ENCODE measurements at regions not wholly inside any gene's neighbourhood (a gene's known extent, or its start where the extent isn't known, plus 50 kb on each side); places are given as distances from the start of the nearest gene placed in this dataset.

DNA sequence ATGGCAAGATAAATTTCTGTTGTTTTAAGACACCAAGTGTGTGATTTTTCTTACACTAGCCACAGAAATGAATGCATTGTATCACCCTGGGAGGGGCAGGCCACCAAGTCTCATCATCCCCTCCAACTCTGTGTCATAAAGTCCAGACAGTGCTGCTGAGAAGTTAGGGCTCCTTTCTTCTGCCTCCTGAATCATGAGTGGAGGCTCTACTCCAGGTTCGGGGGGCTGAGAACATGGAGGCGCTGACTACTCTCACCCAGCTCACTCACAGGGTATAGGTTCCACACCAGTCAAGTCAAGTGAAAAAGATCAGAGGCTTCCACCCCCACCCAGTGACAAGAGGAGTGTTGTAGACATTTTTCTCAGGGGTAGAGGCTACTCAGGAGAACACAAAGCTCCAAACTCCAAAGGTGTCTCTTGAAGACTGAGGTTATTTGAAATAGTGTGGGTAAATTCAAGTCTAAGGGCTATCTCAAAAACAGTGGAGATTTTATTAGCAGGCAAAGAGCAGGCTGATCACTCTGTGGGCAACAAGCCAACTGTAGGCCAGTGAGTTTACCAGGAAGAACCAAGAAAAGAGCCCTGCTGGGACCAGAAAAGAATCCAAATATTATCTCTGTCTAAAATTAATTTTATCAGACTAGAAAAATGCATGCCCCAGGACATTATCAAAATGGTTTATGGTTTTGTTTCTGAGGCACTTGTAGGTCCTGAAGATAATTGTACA lies 118.6 kb upstream of the RET start:
- ATAC-seq (ENCODE audit: insufficient read depth, low FRiP score) (no peak), DNase-seq (no peak)
- Histone ChIP-seq H3K27me3 (ENCODE audit: control insufficient read depth in 3 of 3, insufficient read depth in 3 of 3, low read length in 2 of 3) (no peaks in the 10 kb centered on the region), H3K4me3 (no peak overlapping the region), H3K27ac (ENCODE audit: low read depth in 1 of 2, low read length in 1 of 2) (no peak overlapping the region), H3K9ac (ENCODE audit: insufficient read depth in 1 of 2, low read length in 2 of 2) (no peak overlapping the region), H3K9me3 (ENCODE audit: control insufficient read depth in 4 of 4, insufficient read depth in 3 of 4, low read length in 3 of 4) (peaks cover 0 to 7% (median 2%) of the 10 kb centered on the region in 4 donors), H3K36me3 (ENCODE audit: control insufficient read depth in 4 of 4, insufficient read depth in 4 of 4, low read length in 4 of 4) (no peaks in the 10 kb centered on the region), H3K4me1 (ENCODE audit: control insufficient read depth in 5 of 5, insufficient read depth in 5 of 5, low read length in 5 of 5) (peaks cover 0 to 15% (median 0%) of the 10 kb centered on the region in 5 donors)
- TF ChIP-seq, protein P1, sequence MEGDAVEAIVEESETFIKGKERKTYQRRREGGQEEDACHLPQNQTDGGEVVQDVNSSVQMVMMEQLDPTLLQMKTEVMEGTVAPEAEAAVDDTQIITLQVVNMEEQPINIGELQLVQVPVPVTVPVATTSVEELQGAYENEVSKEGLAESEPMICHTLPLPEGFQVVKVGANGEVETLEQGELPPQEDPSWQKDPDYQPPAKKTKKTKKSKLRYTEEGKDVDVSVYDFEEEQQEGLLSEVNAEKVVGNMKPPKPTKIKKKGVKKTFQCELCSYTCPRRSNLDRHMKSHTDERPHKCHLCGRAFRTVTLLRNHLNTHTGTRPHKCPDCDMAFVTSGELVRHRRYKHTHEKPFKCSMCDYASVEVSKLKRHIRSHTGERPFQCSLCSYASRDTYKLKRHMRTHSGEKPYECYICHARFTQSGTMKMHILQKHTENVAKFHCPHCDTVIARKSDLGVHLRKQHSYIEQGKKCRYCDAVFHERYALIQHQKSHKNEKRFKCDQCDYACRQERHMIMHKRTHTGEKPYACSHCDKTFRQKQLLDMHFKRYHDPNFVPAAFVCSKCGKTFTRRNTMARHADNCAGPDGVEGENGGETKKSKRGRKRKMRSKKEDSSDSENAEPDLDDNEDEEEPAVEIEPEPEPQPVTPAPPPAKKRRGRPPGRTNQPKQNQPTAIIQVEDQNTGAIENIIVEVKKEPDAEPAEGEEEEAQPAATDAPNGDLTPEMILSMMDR (IDR thresholded peaks at IDR 0.05; ENCODE audit: control extremely low read depth, extremely low read depth): no peak
- 92 to 94% methylated on average over 2 of the region's 2 CpGs for WGBS, 2 donors

DNA sequence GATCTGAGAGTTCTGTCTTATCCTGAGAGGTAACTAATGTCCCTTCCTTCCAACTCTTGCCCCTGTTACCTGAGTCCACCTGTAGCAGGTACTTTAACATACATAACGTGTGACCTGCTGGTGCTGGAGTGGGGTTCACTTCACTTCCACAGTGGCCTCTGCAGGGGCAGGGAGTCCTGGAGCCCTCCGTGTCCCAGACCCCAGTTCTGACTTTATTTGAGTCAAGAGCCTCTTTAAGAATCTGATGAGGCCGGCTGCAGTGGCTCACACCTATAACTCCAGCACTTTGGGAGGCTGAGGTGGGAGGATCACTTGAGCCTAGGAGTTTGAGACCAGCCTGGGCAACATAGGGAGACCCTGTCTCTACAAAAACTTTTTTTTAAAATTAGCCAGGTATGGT lies 117.0 kb upstream of the RET start:
- Histone ChIP-seq H3K4me1 (ENCODE audit: control insufficient read depth in 5 of 5, insufficient read depth in 5 of 5, low read length in 5 of 5) (peaks cover 0 to 15% (median 0%) of the 10 kb centered on the region in 5 donors), H3K36me3 (ENCODE audit: control insufficient read depth in 4 of 4, insufficient read depth in 4 of 4, low read length in 4 of 4) (no peaks in the 10 kb centered on the region), H3K27ac (ENCODE audit: low read depth in 1 of 2, low read length in 1 of 2) (no peak overlapping the region), H3K27me3 (ENCODE audit: control insufficient read depth in 3 of 3, insufficient read depth in 3 of 3, low read length in 2 of 3) (no peaks in the 10 kb centered on the region), H3K4me3 (no peak overlapping the region), H3K9ac (ENCODE audit: insufficient read depth in 1 of 2, low read length in 2 of 2) (no peak overlapping the region), H3K9me3 (ENCODE audit: control insufficient read depth in 4 of 4, insufficient read depth in 3 of 4, low read length in 3 of 4) (peaks cover 0 to 7% (median 2%) of the 10 kb centered on the region in 4 donors)
- WGBS, 2 donors: 84 to 97% methylated on average over 3 of the region's 3 CpGs
- TF ChIP-seq, protein P1 (IDR thresholded peaks at IDR 0.05; ENCODE audit: control extremely low read depth, extremely low read depth): no peak
- peak in 1 of 3 donors; percentile 7 for DNase-seq
- ATAC-seq (ENCODE audit: insufficient read depth, low FRiP score): no peak

DNA sequence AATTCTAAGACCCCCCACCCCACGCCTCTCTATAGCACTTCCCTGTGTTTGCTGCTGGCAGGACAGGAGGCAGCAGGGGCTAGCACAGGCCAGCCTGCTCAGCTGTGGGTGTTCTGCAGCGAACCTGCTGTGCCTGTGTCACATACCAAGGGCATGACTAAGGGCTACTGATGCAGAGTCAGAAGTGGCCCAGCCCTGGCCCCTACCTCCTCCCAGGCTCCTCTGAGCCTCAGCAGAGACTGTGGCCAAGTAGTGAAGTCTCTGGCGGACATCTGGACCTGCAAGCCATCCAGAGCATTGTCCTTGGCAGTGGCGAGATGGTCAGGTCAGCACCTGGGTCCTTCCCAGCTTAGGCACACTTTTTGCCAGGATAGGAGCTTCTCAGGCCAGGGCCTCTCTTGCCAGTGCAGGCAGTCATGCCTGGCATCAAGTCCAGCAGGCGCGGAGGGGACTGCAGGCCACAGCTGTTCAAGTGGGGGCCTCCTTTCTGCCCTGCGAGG lies 116.3 kb upstream of the RET start:
- DNase-seq (peak in 1 of 3 donors; percentile 7), ATAC-seq (ENCODE audit: insufficient read depth, low FRiP score) (no peak)
- TF ChIP-seq, protein P1 (IDR thresholded peaks at IDR 0.05; ENCODE audit: control extremely low read depth, extremely low read depth): no peak
- 82 to 85% methylated on average over 7 of the region's 7 CpGs for WGBS, 2 donors
- Histone ChIP-seq H3K27me3 (ENCODE audit: control insufficient read depth in 3 of 3, insufficient read depth in 3 of 3, low read length in 2 of 3) (no peaks in the 10 kb centered on the region), H3K4me3 (no peak overlapping the region), H3K27ac (ENCODE audit: low read depth in 1 of 2, low read length in 1 of 2) (no peak overlapping the region), H3K9ac (ENCODE audit: insufficient read depth in 1 of 2, low read length in 2 of 2) (no peak overlapping the region), H3K36me3 (ENCODE audit: control insufficient read depth in 4 of 4, insufficient read depth in 4 of 4, low read length in 4 of 4) (no peaks in the 10 kb centered on the region), H3K9me3 (ENCODE audit: control insufficient read depth in 4 of 4, insufficient read depth in 3 of 4, low read length in 3 of 4) (peaks cover 0 to 5% (median 2%) of the 10 kb centered on the region in 4 donors), H3K4me1 (ENCODE audit: control insufficient read depth in 5 of 5, insufficient read depth in 5 of 5, low read length in 5 of 5) (peaks cover 0 to 15% (median 0%) of the 10 kb centered on the region in 5 donors)

Data from lung (tissue), 11 donors.